HG02970 (cell line): ENCODE measurements at regions not wholly inside any gene's neighbourhood (a gene's known extent, or its start where the extent isn't known, plus 50 kb on each side); places are given as distances from the start of the nearest gene placed in this dataset.

Source experiments
- ATAC-seq: cut with Tn5 transposase; IDR thresholded peaks from one replicate; pipeline ENCODE4 v1.9.1; 2021; ENCODE audit warnings: mild to moderate bottlenecking, moderate library complexity, moderate number of reproducible peaks; ENCODE audit not compliant: unreplicated experiment, low FRiP score

- no peak for ATAC-seq
Measured at GRCh38 chr2:226030788-226031646, 631.5 kb downstream of the NYAP2 start.

- ATAC-seq, result no peak
Measured at GRCh38 chr2:226030369-226030768, 630.9 kb downstream of the NYAP2 start.

GRCh38 chr2:226023946-226024345 is 624.4 kb downstream of the NYAP2 start:
- no peak for ATAC-seq

GRCh38 chr2:226023383-226023782 is 623.9 kb downstream of the NYAP2 start:
- ATAC-seq, result no peak

- no peak for ATAC-seq
Measured at GRCh38 chr2:226020956-226021355, 621.4 kb downstream of the NYAP2 start.

GRCh38 chr2:226020176-226020575 is 620.7 kb downstream of the NYAP2 start:
- no peak for ATAC-seq

GRCh38 chr2:226018641-226019040 is 619.1 kb downstream of the NYAP2 start:
- ATAC-seq, result no peak

GRCh38 chr2:226017537-226017936 is 618.0 kb downstream of the NYAP2 start:
- no peak for ATAC-seq

GRCh38 chr2:226017107-226017506 is 617.6 kb downstream of the NYAP2 start:
- ATAC-seq, result no peak

- ATAC-seq, result no peak
Measured at GRCh38 chr2:226011716-226012450, 612.4 kb downstream of the NYAP2 start.

- ATAC-seq, result no peak
Measured at GRCh38 chr2:226002438-226002837, 602.9 kb downstream of the NYAP2 start.

GRCh38 chr2:226001716-226002115 is 602.2 kb downstream of the NYAP2 start:
- ATAC-seq, result no peak

- ATAC-seq, result no peak
Measured at GRCh38 chr2:225999692-226000091, 600.2 kb downstream of the NYAP2 start.

GRCh38 chr2:225998653-225999052 is 599.1 kb downstream of the NYAP2 start:
- no peak for ATAC-seq

- ATAC-seq, result no peak
Measured at GRCh38 chr2:225998116-225998515, 598.6 kb downstream of the NYAP2 start.

- ATAC-seq, result no peak
Measured at GRCh38 chr2:225996462-225996828, 596.9 kb downstream of the NYAP2 start.

GRCh38 chr2:225995796-225996461 is 596.4 kb downstream of the NYAP2 start:
- no peak for ATAC-seq

- no peak for ATAC-seq
Measured at GRCh38 chr2:225994748-225995405, 595.4 kb downstream of the NYAP2 start.

- no peak for ATAC-seq
Measured at GRCh38 chr2:225993430-225993829, 593.9 kb downstream of the NYAP2 start.

- no peak for ATAC-seq
Measured at GRCh38 chr2:225989809-225990208, 590.3 kb downstream of the NYAP2 start.

GRCh38 chr2:225980372-225980771 is 580.9 kb downstream of the NYAP2 start:
- ATAC-seq, result no peak
